ENCODE measurements at regions not wholly inside any gene's neighbourhood (a gene's known extent, or its start where the extent isn't known, plus 50 kb on each side); places are given as distances from the start of the nearest gene placed in this dataset.
"Not testable (repeated sequence)": the region's sequence is repeated elsewhere in the genome, so short reads cannot be mapped to it uniquely, and the experiment has no call there.

DNA sequence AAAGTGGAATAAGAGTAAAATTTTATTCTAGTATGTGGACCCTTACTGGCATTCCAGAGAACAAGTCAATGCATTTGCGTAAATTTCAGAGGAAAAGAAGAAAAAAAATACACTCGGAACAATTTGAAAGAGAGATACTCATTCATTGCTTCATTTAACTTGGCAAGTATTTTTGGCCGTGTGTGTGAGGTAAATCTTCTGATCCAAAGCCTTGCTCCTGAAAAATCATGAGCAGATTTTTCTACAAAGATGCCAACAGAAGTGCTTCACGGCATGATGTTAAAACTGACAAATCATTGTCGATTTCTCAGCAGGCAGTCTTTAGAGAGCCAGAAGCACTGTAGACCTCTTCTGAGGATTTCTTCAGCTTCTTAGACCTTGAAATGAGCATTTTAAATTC, 194.0 kb downstream of the COX18 start:
- DNase-seq (ENCODE audit: low read depth in 2 of 2), result no peak

DNA sequence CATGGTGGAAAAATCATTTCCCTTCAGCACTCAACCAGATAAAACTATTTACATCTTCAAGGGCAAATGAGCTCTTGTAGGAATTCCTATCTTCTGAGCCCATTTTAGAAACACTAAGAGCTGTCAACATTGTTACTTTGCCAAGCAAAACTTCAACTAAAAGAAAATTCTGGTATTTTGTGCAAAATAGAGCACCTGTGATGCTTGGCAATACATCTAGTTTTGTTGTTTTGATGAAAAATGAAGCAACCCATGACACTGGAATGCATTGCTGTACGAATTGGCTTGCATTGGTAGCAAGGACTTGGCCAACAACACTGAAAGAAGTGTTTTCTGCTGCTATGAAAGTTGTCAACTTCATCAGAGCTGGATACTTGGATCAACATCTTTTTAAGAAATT, 194.4 kb downstream of the COX18 start:
- DNase-seq (ENCODE audit: low read depth in 2 of 2), result no peak

- no peak for DNase-seq (ENCODE audit: low read depth in 2 of 2)
These were observed 204.6 kb downstream of the COX18 start for GRCh38 chr4:72864898-72865297.

- DNase-seq (ENCODE audit: low read depth in 2 of 2), result not testable (repeated sequence)
These were observed 205.2 kb downstream of the COX18 start for GRCh38 chr4:72864277-72864676.

DNA sequence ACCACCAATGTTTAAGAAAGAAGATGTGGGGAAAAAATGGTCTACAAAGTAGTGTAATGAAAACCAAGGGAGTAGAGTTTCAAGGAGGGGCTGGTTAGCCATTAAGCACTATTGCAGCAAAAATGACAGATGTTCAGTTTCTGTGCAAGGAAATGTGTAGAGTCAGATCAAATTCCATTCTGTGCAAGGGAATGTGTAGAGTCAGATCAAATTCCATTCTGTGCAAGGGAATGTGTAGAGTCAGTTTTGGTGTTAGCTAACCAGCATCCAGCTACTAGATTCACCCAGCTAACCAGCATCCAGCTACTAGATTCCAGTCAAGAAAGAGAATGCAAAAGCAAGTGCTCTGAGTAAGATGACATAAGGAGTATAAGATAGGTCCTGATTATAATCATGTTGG, 208.8 kb downstream of the COX18 start:
- DNase-seq (ENCODE audit: low read depth in 2 of 2), result no peak

DNA sequence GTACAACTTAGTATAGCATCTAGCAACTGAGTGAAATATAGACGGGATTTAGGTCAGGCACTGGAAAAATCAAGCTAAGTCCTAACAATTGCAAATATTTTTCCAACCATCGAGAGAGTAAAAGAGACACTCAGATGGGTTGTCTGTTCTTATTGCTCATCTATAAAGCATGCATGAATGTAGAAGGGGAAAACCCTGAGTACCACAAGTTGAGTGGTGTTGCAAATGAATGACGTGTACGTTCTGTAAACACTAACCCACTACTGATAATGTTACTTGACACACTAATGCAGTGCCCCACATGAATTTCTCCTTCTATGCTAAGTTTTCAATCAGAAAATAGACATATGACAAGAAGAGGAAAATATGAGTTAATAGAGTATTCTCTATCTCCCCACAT, 211.2 kb downstream of the COX18 start:
- no peak for DNase-seq (ENCODE audit: low read depth in 2 of 2)

GRCh38 chr4:72857787-72858186, 211.7 kb downstream of the COX18 start:
- DNase-seq (ENCODE audit: low read depth in 2 of 2), result no peak

GRCh38 chr4:72857216-72857615, 212.3 kb downstream of the COX18 start:
- DNase-seq (ENCODE audit: low read depth in 2 of 2), result no peak

GRCh38 chr4:72846280-72847111, 223.0 kb downstream of the COX18 start:
- DNase-seq (ENCODE audit: low read depth in 2 of 2), result no peak

- DNase-seq (ENCODE audit: low read depth in 2 of 2), result no peak
These were observed 226.1 kb downstream of the COX18 start for GRCh38 chr4:72843466-72843865.

DNA sequence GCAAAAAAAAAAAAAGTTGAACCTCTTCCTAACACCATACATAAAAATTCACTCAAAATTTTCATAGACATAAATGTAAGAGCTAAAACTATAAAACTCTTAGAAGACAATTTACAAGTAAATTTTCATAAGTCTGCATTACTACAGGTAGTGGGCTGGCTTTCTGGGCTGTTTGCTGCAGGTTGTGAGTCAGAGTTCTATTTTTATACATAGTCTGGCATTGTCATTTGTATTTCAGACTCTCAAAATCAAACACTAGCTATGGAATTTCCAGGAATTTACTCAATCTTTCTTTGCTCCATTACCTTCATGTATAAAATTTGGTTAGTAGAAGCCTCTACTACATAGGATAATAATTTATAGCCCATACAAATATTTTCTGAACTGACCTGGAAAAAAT, 227.2 kb downstream of the COX18 start:
- no peak for DNase-seq (ENCODE audit: low read depth in 2 of 2)

- DNase-seq (ENCODE audit: low read depth in 2 of 2), result not testable (repeated sequence)
These were observed 229.3 kb downstream of the COX18 start for GRCh38 chr4:72840166-72840565.

- DNase-seq (ENCODE audit: low read depth in 2 of 2), result no peak
These were observed 240.7 kb downstream of the COX18 start for GRCh38 chr4:72828864-72829263.

- no peak for DNase-seq (ENCODE audit: low read depth in 2 of 2)
These were observed 241.5 kb downstream of the COX18 start for GRCh38 chr4:72827968-72828367.

- DNase-seq (ENCODE audit: low read depth in 2 of 2), result no peak
These were observed 249.4 kb downstream of the COX18 start for GRCh38 chr4:72820107-72820506.

DNA sequence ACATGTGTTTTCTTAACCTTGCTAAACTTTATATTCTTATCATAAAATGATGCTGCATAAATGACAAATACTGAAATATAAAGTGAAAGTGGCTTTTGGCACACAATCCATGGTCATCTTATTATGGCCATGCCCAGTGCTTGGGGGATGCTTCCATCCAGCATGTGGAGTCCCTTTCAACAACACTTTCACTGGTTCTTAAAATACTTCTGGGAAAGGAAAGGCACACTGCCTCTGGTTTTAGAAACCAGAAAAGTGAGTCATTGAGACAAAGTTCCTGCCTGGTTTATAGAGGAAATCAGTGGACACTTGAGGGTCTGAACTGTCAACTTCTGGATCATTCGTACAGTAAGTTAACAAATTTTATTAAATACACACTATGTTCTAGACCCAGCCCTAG, 248.0 kb upstream of the ADAMTS3 start:
- no peak for DNase-seq (ENCODE audit: low read depth in 2 of 2)

- DNase-seq (ENCODE audit: low read depth in 2 of 2), result no peak
These were observed 245.2 kb upstream of the ADAMTS3 start for GRCh38 chr4:72814241-72814640.

- no peak for DNase-seq (ENCODE audit: low read depth in 2 of 2)
These were observed 240.2 kb upstream of the ADAMTS3 start for GRCh38 chr4:72809208-72809607.

- no peak for DNase-seq (ENCODE audit: low read depth in 2 of 2)
These were observed 236.3 kb upstream of the ADAMTS3 start for GRCh38 chr4:72805284-72805683.

- DNase-seq (ENCODE audit: low read depth in 2 of 2), result no peak
These were observed 228.5 kb upstream of the ADAMTS3 start for GRCh38 chr4:72797486-72797885.

DNA sequence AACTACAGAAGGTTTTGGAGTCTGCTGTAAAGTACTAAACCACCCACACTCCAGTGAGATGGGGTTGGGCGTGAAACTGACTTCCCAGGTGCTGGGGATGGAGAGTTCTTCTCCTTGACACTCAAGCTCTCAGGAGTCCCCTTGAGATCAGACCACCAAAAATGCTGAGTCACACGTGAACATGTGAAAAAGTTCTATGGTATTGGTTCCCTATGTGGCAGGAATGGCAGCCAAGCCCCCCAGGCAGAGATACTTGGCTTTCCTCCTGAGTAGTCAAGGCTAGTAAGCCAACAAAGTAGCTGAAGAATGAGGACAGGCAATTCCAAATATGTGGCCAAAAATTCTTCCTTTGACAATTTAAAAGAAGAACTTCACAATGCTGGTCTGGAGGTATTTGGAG, 222.0 kb upstream of the ADAMTS3 start:
- DNase-seq (ENCODE audit: low read depth in 2 of 2), result no peak

DNA sequence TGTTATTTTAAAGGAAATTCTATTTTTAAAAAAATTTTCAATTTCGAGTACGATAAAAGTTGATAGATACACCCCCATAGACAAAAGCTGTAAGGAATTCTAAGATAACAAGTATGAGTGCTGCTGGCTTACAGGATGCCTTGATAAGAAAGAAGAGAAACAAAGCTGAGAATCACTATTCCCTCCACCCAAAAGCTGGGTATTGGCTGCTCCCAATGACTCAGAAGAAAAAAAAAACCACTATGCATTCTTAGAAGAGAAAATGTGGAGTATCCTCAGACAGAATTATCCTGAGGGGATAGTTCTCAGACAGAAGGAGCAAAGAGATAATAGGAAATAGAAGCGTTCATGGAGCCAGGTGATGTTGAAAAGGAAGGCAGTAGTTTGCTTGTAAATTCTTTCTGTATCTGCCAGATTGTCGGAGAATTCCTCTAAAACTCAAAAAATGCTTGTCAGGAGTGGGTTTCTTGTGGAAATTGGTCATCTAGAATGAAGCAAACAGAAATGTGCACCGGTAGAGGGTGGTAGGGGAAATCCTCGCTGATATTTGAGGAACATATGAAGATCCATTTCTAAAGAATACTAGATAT, 217.5 kb upstream of the ADAMTS3 start:
- no peak for DNase-seq (ENCODE audit: low read depth in 2 of 2)

GRCh38 chr4:72779241-72779640, 210.2 kb upstream of the ADAMTS3 start:
- no peak for DNase-seq (ENCODE audit: low read depth in 2 of 2)

DNA sequence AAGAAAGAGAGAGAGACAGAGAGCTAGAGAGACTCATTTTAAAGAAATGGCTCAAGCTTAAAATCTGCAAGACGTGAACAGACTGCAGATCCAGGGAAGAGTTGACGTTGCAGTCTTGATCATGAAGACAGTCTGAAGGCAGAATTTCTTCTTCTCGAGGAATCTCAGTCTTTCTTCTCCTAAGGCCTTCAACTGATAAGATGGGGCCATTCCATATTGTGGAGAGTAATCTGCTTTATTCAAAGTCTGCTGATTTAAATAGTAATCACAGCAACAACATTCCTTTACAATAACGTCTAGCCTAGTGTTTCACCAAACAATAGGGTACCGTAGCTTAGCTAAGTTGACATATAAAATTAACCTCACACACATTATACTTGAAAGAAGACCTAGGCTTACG, 208.4 kb upstream of the ADAMTS3 start:
- no peak for DNase-seq (ENCODE audit: low read depth in 2 of 2)

All from stimulated activated CD4-positive, alpha-beta T cell treated with anti-CD3 and anti-CD28 coated beads, Interleukin-15, amount 100 ng/mL, for 48 hours (primary cell).